PFSK-1 (cell line): ENCODE measurements at regions not wholly inside any gene's neighbourhood (a gene's known extent, or its start where the extent isn't known, plus 50 kb on each side); places are given as distances from the start of the nearest gene placed in this dataset.

Experiments used
- POLR2AphosphoS5 ChIP-seq: IDR thresholded peaks from 2 replicates; pipeline ENCODE4 v1.6.1; 2012; ENCODE audit warnings: low read depth, mild to moderate bottlenecking, control low read depth, low read length, moderate library complexity
- SIN3A ChIP-seq: IDR thresholded peaks from 2 replicates; pipeline ENCODE4 v1.6.1; 2012; ENCODE audit warnings: mild to moderate bottlenecking, low read length, moderate library complexity, borderline replicate concordance; ENCODE audit not compliant: insufficient read depth
- TAF1 ChIP-seq: IDR thresholded peaks from 2 replicates; pipeline ENCODE4 v1.6.1; 2012; ENCODE audit warnings: low read length, control low read depth, borderline replicate concordance; ENCODE audit not compliant: insufficient read depth
- TF ChIP-seq, protein P1 (sequence below), 2 experiments: IDR thresholded peaks; 2 replicates each; pipeline versions ENCODE4 v1.6.1 to v1.8.0; 2011 to 2012; ENCODE audit warnings: low read depth in 2 of 2, low read length in 2 of 2, control low read depth in 1 of 2, inconsistent platforms in 1 of 2, mild to moderate bottlenecking in 1 of 2, moderate library complexity in 1 of 2; ENCODE audit not compliant: insufficient read depth in 1 of 2

DNA sequence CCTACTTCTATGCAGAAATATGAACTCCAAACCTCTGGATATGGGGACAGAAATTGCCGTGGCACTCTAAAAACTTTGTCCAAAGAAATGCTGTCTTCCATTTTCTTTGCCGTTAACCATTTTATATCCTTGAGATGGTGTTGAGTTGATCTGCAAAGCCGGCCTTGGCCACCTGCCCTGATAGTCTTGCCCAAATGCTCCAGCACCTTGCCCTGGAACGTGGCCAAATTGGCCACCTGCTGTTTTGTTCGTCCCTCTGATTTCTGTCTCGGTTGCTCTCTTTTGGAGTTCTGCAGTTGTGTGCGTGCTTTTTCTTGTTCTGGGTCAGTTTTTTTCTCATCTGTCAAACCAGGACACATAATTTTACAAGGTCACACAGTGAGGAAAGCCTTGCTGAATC lies 239.7 kb upstream of the GMDS start:
- no peak for TF ChIP-seq TAF1
- no peak for TF ChIP-seq POLR2AphosphoS5
- TF ChIP-seq, protein P1, sequence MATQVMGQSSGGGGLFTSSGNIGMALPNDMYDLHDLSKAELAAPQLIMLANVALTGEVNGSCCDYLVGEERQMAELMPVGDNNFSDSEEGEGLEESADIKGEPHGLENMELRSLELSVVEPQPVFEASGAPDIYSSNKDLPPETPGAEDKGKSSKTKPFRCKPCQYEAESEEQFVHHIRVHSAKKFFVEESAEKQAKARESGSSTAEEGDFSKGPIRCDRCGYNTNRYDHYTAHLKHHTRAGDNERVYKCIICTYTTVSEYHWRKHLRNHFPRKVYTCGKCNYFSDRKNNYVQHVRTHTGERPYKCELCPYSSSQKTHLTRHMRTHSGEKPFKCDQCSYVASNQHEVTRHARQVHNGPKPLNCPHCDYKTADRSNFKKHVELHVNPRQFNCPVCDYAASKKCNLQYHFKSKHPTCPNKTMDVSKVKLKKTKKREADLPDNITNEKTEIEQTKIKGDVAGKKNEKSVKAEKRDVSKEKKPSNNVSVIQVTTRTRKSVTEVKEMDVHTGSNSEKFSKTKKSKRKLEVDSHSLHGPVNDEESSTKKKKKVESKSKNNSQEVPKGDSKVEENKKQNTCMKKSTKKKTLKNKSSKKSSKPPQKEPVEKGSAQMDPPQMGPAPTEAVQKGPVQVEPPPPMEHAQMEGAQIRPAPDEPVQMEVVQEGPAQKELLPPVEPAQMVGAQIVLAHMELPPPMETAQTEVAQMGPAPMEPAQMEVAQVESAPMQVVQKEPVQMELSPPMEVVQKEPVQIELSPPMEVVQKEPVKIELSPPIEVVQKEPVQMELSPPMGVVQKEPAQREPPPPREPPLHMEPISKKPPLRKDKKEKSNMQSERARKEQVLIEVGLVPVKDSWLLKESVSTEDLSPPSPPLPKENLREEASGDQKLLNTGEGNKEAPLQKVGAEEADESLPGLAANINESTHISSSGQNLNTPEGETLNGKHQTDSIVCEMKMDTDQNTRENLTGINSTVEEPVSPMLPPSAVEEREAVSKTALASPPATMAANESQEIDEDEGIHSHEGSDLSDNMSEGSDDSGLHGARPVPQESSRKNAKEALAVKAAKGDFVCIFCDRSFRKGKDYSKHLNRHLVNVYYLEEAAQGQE (IDR thresholded peaks at IDR 0.05; ENCODE audit: insufficient read depth in 1 of 2, low read depth in 2 of 2, low read length in 2 of 2), result no peak
- TF ChIP-seq SIN3A, result no peak
